GM19025 (cell line): ENCODE measurements at regions not wholly inside any gene's neighbourhood (a gene's known extent, or its start where the extent isn't known, plus 50 kb on each side); places are given as distances from the start of the nearest gene placed in this dataset.

Source experiments
- ATAC-seq: cut with Tn5 transposase; IDR thresholded peaks from one replicate; pipeline ENCODE4 v1.9.1; 2021; ENCODE audit warnings: mild to moderate bottlenecking, low read depth, moderate library complexity; ENCODE audit not compliant: unreplicated experiment

- ATAC-seq, result no peak
Observed at GRCh38 chr3:72543246-72543645, 305.0 kb downstream of the SHQ1 start.

DNA sequence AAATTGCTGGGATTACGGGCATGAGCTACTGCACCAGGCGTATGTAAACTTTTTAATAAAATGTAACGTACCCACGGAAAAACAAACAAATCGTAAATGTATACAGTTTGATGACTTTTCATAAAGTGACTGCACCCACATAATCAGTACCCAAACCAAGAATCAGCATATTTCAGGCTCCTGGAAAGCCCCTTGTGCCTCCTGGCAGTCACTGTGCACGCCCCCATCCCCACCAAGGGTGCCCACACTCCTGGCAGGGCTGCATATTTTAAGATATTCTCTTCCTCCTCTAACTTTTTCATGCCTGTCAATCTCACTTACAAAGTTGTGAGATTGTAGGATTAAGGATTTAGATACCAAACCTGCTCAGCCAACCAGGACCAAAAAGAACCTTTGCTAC, 305.5 kb downstream of the SHQ1 start:
- no peak for ATAC-seq

DNA sequence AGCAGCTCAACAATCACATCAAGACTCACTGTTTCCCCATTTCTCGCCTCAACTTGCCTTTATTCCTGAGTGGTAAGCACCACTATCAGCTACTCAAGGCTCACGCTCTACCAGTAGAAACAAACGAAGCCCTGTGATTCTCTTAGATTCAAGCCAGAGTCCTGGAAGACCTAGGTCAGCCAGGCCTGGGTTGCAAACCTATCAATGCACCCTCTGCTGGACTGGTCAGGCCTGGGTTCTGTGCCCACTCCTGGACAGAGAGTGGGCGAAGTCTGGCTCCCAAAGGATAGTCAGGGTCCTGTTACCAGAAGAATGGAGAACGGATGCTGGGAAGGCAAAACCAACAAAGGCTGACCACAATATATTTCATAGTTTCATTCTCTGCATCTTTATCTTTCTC, 308.4 kb downstream of the SHQ1 start:
- no peak for ATAC-seq

- no peak for ATAC-seq
Observed at GRCh38 chr3:72538070-72538745, 310.0 kb downstream of the SHQ1 start.

DNA sequence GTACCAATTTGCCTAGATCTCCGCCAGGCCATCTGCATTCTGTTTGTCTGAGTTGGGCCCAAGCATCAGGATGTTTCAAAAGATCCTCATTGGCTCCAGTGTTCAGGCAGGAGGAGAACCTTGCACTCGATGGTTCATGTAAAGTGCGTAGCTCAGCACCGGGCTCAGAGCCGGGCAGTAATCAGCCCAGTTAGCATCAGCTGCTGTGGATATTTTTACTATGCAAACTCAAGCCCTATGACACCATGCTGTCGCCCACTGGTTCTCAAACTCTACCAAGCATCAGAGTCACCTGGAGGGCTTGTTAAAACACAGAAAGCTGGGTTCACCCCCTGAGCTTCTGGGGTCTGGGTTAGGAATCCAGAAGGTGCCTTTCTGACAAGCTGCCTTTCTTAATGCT, 310.8 kb downstream of the SHQ1 start:
- ATAC-seq, result no peak

DNA sequence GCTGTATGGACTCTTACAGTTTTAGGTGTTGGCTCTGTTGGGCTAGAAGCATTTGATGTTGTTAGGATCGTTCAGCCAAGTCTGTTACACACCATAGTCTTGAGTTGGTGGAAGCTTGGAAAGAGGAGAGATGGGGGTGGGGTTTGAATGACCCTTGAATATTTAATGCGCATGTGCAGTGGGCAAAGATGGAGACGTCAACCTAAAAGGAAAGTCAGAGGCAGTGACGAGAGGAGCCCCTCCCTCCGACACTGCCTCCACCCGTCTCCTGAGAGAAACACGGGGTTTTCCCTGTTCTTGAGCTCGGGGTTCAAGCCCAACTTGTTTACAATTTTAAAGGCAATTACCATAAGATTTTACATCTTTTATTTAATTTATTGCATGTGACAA, 311.4 kb downstream of the SHQ1 start:
- ATAC-seq, result no peak

GRCh38 chr3:72536206-72536877, 311.9 kb downstream of the SHQ1 start:
- ATAC-seq, result no peak

GRCh38 chr3:72535772-72536171, 312.5 kb downstream of the SHQ1 start:
- ATAC-seq, result no peak

- no peak for ATAC-seq
Observed at GRCh38 chr3:72533591-72534473, 314.4 kb downstream of the SHQ1 start.

DNA sequence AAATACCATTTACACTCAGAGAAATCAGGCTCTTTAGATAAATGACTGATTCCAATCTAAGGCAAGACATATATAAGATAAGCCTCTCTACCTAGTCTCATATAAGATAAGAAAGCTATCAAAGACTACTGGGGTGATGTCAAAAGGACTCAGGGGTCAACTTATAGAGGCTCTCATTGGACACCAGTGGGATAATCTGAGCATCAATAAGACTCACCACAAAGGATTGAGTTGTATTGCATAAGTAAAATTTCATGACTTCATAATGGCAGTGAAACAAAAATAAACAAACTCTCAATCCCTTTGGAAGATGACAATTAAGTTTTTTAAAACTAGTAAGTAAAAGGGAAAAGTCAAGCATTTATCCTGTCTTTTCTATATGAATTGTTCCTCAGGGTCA, 317.8 kb downstream of the SHQ1 start:
- ATAC-seq, result no peak

GRCh38 chr3:72529081-72529480, 319.2 kb downstream of the SHQ1 start:
- ATAC-seq, result no peak

DNA sequence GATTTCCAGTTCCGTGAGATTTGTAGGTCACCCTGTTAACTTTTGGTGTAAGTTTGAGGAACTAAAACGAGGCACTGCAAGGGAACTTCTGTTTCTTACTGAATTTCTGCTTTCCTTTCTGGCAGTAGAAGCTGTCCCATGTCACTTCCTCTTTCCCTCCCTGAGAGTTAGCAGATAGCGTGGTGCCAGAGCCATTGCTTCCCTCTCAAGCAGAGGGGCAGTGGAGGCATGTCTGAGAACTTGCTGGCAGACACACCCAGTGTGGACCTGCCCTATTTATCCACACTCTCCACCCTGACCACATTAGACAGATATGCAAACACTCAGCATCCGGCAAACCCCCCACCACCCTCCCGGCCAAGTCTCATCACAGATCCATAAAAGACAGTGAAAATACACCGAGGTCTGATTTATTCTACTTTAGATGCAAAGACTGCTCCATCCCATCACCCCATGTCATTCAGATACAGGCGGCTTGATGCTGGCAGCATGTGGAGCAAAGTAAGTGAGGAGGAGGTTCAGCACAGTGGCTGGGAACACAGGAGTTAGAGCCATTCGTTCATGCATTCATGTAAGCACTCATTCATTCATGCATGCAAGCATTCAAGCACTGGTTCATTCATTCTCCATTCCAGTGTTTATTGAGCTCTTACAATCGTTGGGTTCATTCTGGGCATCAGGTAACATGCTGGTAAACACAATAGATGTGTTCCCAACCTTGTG, 324.7 kb downstream of the SHQ1 start:
- ATAC-seq, result peak; percentile 80

- ATAC-seq, result peak; percentile 36
Observed at GRCh38 chr3:72520690-72521308, 327.4 kb downstream of the SHQ1 start.

DNA sequence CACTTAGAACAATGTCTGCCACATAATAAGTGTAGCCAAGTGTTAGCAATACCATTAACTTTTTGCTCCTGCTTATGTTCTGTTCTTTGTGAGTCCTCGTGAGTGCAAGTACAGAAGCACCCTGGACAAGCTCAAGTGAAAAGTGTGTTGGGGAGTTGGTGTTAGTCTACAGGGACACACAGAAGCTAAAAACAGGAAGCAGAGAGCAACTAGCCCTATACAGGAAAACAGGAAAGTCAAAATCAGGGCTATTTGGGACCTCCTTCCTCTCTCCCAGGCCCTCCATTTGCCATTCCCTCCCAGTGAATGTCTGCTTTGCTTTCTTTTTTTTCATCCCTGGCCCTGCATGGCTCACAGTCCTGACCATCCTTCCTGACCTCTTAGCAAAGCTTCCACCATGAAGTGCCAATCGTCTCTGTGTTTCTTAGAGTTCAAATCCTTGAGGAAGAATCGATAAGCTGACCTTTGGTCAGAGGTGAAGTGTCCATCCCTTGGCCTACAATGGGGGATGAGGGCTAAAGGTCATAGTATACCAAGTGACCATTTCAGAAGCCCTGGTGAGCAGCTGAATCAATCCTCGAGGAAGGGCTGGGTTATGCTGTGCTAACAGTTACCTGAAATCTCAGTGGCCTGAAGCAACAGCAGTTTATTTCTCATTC, 328.2 kb downstream of the SHQ1 start:
- no peak for ATAC-seq

DNA sequence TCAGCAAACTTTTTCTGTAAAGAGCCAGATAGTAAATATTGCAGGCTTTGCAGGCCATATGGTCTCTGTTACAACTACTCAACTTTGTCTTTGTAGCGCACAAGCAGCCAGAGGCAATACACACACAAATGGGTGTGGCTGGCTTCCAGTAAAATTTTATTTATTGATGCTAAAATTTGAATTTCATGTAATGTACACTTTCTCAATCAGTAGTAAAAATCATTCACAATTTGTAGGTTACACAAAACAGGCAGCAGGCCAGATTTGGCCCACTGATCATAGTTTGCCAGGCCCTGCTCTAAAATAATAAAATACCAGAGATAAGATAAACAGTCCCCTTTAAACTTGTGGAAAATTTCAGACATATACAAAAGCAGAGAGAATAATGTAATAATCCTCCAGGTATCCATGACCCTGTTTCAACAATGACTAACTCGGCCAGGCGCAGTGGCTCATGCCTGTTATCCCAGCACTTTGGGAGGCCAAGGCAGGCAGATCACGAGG, 330.3 kb downstream of the SHQ1 start:
- no peak for ATAC-seq

GRCh38 chr3:72517336-72517735, 330.9 kb downstream of the SHQ1 start:
- no peak for ATAC-seq

DNA sequence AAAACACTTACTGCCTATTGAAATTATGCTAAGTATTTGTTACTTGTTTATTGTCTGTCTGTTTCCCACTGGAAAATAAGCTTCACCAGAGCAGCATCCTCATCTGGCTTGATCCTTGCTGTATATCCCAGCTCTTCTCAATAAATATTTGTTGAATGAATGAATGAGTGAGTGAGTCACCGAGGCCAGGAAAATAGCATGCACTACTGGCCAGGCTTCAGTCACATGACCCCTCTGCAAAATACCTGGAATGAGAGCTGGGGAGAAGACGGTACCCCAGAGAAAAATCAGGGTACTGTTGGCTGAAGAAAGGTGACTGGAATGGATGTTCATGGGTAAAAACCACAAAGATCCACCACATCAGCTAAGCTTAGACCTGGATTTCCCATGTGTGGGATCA, 331.9 kb downstream of the SHQ1 start:
- ATAC-seq, result no peak

DNA sequence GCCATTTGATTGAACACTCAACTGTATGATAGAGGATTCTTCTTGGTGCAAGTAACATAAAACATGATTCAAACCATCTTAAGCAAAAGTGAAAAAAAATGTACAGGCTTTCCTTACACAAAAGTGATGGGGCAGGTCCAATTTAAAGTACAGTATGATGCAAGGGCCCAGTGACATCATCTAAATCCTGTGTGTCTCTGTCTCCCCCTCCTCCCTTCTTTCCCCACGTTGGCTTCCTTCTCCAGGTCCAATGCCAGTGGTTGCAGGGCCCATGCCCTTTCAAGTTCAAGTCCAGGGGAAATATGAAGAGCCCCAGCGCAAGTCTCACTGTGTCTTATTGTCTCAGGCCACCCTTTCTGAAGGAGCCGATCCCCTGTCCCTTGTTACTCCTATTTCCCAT, 332.3 kb downstream of the SHQ1 start:
- no peak for ATAC-seq

DNA sequence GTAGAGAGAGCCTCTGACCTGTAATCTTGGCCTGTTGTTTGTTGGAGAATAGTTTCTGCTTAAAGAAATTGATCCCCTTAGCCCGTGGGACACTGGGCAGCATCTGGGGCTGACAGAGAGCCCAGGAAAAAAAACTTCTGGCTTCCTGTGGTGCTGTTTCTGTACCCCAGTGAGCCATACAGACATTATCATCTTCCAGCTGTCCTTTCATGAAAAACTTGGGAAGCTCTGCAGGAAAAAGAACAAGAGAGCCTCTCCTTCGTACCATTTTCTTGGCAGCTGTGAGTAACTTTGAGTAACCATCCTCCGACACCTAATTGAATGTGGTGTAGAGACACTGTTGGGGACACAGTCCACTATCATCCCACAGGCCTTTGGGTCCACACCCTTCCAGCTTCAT, 333.0 kb downstream of the SHQ1 start:
- ATAC-seq, result no peak

DNA sequence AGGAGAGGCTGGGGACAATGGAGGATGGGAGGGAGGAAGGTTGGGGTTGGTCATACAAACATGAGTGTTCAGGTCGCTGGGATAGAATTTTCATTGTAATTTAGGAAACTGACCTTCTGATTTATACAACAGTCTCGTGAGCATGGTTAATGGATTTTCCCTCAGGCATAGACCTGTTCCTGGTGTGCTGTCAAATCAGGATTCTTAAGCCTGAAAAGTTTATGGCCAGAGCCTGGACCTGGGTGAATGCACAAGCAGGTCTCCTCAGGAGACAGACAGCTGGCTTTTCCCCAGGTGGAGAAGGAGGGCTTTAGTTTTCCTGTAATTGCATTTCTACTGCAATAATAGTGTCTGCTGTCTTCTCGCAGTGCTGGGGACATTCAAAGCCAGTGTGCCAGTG, 338.0 kb downstream of the SHQ1 start:
- no peak for ATAC-seq
